GM19372 (cell line): ENCODE measurements at regions not wholly inside any gene's neighbourhood (a gene's known extent, or its start where the extent isn't known, plus 50 kb on each side); places are given as distances from the start of the nearest gene placed in this dataset.
"Not testable (repeated sequence)": the region's sequence is repeated elsewhere in the genome, so short reads cannot be mapped to it uniquely, and the experiment has no call there.

Experiments used
- ATAC-seq: cut with Tn5 transposase; IDR thresholded peaks from one replicate; pipeline ENCODE4 v1.9.1; 2021; ENCODE audit warnings: mild to moderate bottlenecking, low read depth, moderate library complexity; ENCODE audit not compliant: unreplicated experiment

- no peak for ATAC-seq
Measured at GRCh38 chr3:174532776-174533175, 326.4 kb upstream of the NAALADL2 start.

GRCh38 chr3:174533286-174533685 lies 325.8 kb upstream of the NAALADL2 start:
- ATAC-seq, result no peak

DNA sequence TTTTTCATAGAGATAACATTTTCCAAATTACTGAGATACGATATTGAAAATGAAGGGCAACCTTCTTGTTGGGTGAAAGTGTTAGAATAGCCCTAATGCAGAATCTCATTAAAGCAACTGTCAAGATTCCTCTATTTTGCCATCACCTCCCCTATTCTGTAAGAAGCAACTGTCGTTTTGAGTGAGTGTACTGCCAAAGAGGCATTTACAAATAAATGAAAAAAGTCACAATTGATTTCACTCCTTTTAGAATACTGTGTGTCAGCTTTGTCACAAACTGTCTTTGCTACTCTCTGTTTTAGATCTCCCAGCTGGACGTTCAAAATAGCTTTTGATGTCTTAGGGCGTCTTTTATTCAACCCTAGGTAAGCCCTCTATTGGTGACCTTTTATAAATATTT lies 322.8 kb upstream of the NAALADL2 start:
- ATAC-seq, result no peak

- ATAC-seq, result no peak
Measured at GRCh38 chr3:174538151-174538550, 321.0 kb upstream of the NAALADL2 start.

DNA sequence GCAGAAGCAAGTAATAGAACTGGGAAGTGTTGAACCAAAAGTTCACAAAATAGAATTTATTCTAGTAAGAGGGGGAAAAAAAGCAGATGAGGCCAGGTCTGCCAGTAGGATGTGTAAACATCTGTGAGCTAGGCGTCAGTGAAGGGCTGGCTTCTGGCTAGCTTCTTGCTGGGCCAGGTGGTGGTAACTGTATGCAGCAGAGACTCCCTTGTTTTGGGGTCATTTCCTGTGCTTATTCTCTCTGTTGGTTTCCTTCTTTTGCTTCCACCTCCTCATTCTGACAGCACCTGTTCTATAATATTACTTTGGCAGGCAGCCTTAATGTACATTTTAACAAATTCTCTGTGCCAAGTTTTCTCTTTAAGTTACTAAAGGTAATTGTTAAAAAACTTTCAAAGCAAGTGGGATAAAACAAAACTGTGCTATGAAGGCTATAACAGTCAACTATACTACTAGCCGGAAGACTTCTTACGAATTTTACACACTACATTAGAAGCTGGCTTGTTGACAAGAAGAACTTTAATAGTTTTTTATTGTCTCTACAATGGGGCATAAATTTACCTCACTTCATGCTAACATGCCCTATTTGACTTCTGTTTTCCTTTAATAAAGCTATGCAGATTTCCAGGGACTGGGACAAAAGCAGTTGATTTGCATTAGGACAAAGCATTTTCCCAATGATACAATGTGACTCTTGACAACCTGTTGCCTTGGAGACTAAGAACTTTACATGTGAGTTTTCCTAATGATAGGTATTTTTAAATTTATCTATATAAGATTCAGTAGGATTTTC lies 318.8 kb upstream of the NAALADL2 start:
- no peak for ATAC-seq

DNA sequence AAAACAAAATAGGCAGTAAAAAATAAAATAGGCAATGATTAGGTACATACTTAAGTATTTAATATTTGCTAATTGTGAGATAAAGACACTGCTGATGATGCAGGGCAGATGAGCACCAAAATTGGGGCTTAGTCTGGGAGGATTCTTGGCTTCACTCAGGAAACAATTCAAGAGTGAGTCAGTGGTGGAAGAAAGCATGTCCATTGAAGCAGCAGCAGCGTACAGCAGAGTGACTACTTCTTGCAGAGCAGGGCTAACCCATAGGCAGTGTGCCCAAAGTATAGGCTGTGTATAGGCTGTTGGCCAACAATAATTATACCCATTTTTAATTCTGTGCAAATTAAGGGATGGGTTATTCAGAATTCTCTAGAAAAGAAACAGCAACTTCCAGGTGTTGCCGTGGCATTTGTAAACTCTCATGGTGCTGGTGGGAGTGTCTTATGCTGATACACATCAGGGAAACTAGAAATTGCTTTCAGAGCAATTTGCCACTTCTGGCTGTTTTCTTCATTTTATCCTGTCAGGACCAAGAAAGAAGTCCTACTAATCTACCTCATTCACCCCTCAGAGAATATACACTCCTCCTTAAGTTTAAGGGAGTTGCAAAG lies 317.3 kb upstream of the NAALADL2 start:
- no peak for ATAC-seq

- ATAC-seq, result no peak
Measured at GRCh38 chr3:174547801-174548435, 311.2 kb upstream of the NAALADL2 start.

DNA sequence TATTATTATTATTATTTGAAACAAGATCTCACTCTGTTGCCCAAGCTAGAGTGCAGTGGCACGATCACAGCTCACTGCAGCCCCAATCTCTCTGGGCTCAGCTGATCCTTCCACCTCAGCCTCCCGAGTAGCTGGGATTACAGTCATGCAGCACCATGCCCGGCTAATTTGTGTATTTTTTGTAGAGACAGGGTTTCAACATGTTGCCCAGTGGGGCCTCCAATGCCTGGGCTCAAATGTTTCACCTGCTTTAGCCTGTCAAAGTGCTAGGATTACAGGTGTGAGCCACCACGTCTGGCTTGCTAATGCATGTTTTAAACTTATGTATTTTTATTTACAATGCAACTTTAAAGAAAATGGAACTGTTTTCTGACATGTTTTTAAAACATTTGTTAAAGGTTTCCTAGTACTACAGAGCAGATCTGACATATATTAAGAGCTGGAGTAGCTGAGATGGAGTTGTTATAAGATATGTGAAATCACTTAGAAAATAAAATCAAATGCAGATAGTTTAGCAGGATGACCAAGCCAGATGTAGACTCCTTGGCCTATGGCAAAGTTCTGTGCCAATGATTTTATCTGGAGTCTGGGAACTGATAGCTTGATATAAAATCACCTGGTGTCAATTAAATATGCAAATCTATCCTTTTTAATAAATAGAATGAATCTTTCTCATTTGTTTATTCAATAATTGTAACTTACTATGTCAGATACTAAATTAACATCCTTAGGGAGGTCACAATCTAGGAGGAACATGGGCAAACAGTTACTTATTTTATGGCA lies 310.1 kb upstream of the NAALADL2 start:
- no peak for ATAC-seq

GRCh38 chr3:174581558-174581957 lies 277.6 kb upstream of the NAALADL2 start:
- no peak for ATAC-seq

GRCh38 chr3:174583396-174583795 lies 275.7 kb upstream of the NAALADL2 start:
- no peak for ATAC-seq

- not testable (repeated sequence) for ATAC-seq
Measured at GRCh38 chr3:174587137-174587536, 272.0 kb upstream of the NAALADL2 start.

- no peak for ATAC-seq
Measured at GRCh38 chr3:174596447-174596982, 262.6 kb upstream of the NAALADL2 start.

DNA sequence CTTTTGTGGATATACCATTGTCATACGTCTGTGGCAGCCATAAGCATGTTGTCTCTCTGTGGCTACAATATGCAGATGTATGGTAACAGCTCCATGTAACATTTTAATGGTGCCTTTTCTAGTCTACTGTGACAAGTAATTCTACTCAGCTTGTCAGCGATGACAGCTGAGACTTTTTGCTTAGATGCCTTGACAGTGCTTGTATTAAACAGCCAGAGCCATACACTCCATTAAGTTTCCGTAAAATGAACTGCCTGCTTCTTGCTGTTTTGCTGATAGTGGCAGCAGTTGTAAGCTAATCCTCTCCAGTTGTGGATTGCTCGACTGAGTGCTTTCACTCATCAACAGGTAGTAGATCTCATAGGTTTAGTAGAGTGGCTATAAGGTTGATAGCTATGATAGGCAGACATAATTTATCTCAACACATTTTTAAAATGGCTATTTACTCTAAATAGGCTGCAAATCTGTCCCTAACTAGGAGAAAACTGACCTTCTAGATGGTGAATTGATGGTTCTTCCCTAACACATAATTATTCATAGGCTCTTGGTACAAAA lies 260.2 kb upstream of the NAALADL2 start:
- ATAC-seq, result no peak

- no peak for ATAC-seq
Measured at GRCh38 chr3:174613173-174613572, 246.0 kb upstream of the NAALADL2 start.

GRCh38 chr3:174614036-174614435 lies 245.1 kb upstream of the NAALADL2 start:
- ATAC-seq, result no peak

- no peak for ATAC-seq
Measured at GRCh38 chr3:174618368-174619080, 240.6 kb upstream of the NAALADL2 start.

DNA sequence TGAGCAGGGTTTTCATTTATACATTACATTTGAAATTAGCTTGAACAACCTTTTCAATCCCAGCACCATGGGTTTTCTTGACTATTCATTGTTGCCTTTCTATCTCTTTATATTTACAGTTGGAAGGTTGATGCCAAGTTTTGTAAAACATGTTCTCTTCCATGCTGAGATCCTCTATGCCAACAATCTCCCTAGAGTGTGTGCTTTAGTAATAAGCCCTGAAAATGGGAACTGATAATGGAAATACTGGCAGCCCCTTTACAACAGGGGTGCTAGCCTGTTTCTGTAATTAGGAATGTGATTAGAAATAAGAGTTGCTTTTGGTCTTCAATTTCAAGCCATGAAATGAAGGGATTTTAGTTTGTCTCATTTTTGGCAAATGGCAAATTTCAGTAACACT lies 239.9 kb upstream of the NAALADL2 start:
- no peak for ATAC-seq

GRCh38 chr3:174620138-174620537 lies 239.0 kb upstream of the NAALADL2 start:
- ATAC-seq, result no peak

- no peak for ATAC-seq
Measured at GRCh38 chr3:174620855-174621472, 238.2 kb upstream of the NAALADL2 start.
